ENCODE measurements at regions not wholly inside any gene's neighbourhood (a gene's known extent, or its start where the extent isn't known, plus 50 kb on each side); places are given as distances from the start of the nearest gene placed in this dataset.

DNA sequence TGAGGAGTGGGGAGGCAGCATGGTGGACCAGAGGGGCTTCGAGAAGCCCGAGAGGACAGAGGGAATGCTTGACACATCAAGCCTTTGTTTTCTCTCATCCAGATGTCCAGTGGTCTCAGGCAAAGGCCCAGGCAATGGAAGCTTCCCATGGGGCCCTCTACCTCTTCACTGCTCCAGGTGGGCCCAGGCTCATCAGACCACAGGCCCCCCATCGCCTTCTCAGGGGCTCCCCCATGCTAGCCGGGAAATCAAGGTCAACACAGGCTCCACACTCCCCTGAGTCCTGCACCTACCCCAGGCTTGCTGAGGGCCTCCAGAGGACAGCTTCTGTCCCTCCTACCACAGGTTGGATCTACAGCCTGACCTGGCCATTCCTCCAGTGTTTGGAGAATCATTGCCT lies 157.5 kb downstream of the CHST1 start:
- H3K4me1 ChIP-seq: no peaks in the 10 kb centered on the region
- H3K27me3 ChIP-seq: peaks cover 31% of the 10 kb centered on the region
- no peak overlapping the region for H3K27ac ChIP-seq
- H3K4me2 ChIP-seq: no peak overlapping the region
- no peak overlapping the region for H2AFZ ChIP-seq (replicated peaks)
- H3K9ac ChIP-seq: no peak overlapping the region
- no peaks in the 10 kb centered on the region for H3F3A ChIP-seq (ENCODE audit: low read depth)
- peaks cover 3% of the 10 kb centered on the region for H3K9me3 Mint-ChIP-seq
- H4K20me1 ChIP-seq (ENCODE audit: low read depth): no peaks in the 10 kb centered on the region
- no peak overlapping the region for H3K4me3 ChIP-seq
- DNase-seq (ENCODE audit: low spot score): no peak
- TF ChIP-seq EZH2 (IDR thresholded peaks at IDR 0.05) (no peak), EZH2phosphoT487 (IDR thresholded peaks at IDR 0.05) (no peak)
- TF ChIP-seq, protein P1, sequence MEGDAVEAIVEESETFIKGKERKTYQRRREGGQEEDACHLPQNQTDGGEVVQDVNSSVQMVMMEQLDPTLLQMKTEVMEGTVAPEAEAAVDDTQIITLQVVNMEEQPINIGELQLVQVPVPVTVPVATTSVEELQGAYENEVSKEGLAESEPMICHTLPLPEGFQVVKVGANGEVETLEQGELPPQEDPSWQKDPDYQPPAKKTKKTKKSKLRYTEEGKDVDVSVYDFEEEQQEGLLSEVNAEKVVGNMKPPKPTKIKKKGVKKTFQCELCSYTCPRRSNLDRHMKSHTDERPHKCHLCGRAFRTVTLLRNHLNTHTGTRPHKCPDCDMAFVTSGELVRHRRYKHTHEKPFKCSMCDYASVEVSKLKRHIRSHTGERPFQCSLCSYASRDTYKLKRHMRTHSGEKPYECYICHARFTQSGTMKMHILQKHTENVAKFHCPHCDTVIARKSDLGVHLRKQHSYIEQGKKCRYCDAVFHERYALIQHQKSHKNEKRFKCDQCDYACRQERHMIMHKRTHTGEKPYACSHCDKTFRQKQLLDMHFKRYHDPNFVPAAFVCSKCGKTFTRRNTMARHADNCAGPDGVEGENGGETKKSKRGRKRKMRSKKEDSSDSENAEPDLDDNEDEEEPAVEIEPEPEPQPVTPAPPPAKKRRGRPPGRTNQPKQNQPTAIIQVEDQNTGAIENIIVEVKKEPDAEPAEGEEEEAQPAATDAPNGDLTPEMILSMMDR (IDR thresholded peaks at IDR 0.05): no peak
- no peak overlapping the region for H3K4me3 Mint-ChIP-seq
- H3K79me2 ChIP-seq (ENCODE audit: low read depth): no peaks in the 10 kb centered on the region
- H3K36me3 ChIP-seq: no peaks in the 10 kb centered on the region
- no peak overlapping the region for H3K27ac Mint-ChIP-seq
- H3K27me3 Mint-ChIP-seq (ENCODE audit: insufficient read depth, low read depth): peaks cover 10% of the 10 kb centered on the region
- peaks cover 2% of the 10 kb centered on the region for H3K4me1 Mint-ChIP-seq
- peaks cover 6% of the 10 kb centered on the region for H3K9me3 ChIP-seq (ENCODE audit: low read depth)
- H3K36me3 Mint-ChIP-seq: no peaks in the 10 kb centered on the region

DNA sequence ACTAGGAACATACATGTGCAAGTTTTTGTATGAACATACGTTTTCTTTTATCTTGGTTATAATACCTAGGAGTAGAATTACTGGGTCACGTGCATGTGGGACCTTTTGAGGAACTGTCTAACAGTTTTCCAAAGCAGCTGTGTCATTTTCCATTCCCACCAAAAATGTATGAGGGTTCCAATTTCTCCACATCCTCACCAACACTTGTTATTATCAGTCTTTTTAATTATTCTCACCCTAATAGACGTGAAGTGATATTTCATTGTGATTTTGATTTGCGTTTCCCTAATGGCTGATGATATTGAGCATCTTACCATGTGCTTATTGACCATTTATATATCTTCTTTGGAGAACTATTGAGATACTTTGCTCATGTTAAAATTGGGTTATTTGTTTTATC lies 162.1 kb downstream of the CHST1 start:
- peaks cover 17% of the 10 kb centered on the region for H4K20me1 ChIP-seq (ENCODE audit: low read depth)
- H3K4me3 Mint-ChIP-seq: no peak overlapping the region
- H3K9me3 Mint-ChIP-seq: peaks cover 3% of the 10 kb centered on the region
- no peaks in the 10 kb centered on the region for H3K36me3 Mint-ChIP-seq
- no peak overlapping the region for H3K27ac Mint-ChIP-seq
- DNase-seq (ENCODE audit: low spot score): no peak
- H3K27me3 Mint-ChIP-seq (ENCODE audit: insufficient read depth, low read depth): peaks cover 11% of the 10 kb centered on the region
- H3F3A ChIP-seq (ENCODE audit: low read depth): peaks cover 24% of the 10 kb centered on the region
- no peak overlapping the region for H3K4me2 ChIP-seq
- H3K27me3 ChIP-seq: peaks cover 29% of the 10 kb centered on the region
- no peaks in the 10 kb centered on the region for H3K79me2 ChIP-seq (ENCODE audit: low read depth)
- no peak overlapping the region for H3K9ac ChIP-seq
- no peaks in the 10 kb centered on the region for H3K36me3 ChIP-seq
- H3K27ac ChIP-seq: no peak overlapping the region
- peaks cover 43% of the 10 kb centered on the region for H3K4me1 Mint-ChIP-seq
- no peak overlapping the region for H2AFZ ChIP-seq (replicated peaks)
- no peak overlapping the region for H3K4me3 ChIP-seq
- peaks cover 25% of the 10 kb centered on the region for H3K4me1 ChIP-seq
- no peak for TF ChIP-seq EZH2phosphoT487 (IDR thresholded peaks at IDR 0.05)
- TF ChIP-seq, protein P1 (IDR thresholded peaks at IDR 0.05): no peak
- TF ChIP-seq EZH2 (IDR thresholded peaks at IDR 0.05): no peak
- peaks cover 6% of the 10 kb centered on the region for H3K9me3 ChIP-seq (ENCODE audit: low read depth)

DNA sequence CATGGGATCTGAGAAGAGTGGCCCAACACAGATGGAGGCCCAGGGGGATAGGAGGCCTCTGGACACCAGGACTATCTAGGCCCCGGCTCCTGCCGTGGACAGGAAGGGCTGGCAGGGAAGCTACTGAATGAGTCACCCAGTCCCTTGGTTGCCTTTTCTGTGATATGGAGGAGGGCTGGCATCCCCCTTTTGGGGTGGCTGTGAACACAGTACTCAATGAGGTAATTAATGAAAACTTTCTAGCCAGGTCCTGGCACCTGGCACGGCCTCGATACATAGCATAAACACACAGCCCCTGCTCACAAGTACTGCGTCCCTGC lies 163.2 kb downstream of the CHST1 start:
- Histone ChIP-seq H3K4me2 (peak overlapping the region; percentile 58), H3K9me3 (ENCODE audit: low read depth) (peaks cover 6% of the 10 kb centered on the region), H2AFZ (replicated peaks) (no peak overlapping the region), H3K4me3 (no peak overlapping the region), H3K4me1 (peaks cover 25% of the 10 kb centered on the region), H3K27me3 (peaks cover 34% of the 10 kb centered on the region), H3K27ac (no peak overlapping the region), H4K20me1 (ENCODE audit: low read depth) (peaks cover 17% of the 10 kb centered on the region), H3K79me2 (ENCODE audit: low read depth) (no peaks in the 10 kb centered on the region), H3F3A (ENCODE audit: low read depth) (peaks cover 24% of the 10 kb centered on the region), H3K9ac (no peak overlapping the region), H3K36me3 (no peaks in the 10 kb centered on the region)
- peaks cover 12% of the 10 kb centered on the region for H3K9me3 Mint-ChIP-seq
- H3K4me3 Mint-ChIP-seq: peak overlapping the region; percentile 27
- TF ChIP-seq EZH2 (IDR thresholded peaks at IDR 0.05) (no peak), EZH2phosphoT487 (IDR thresholded peaks at IDR 0.05) (no peak)
- TF ChIP-seq, protein P1 (IDR thresholded peaks at IDR 0.05): no peak
- DNase-seq (ENCODE audit: low spot score): no peak
- peaks cover 9% of the 10 kb centered on the region for H3K27me3 Mint-ChIP-seq (ENCODE audit: insufficient read depth, low read depth)
- peak overlapping the region; percentile 99 for H3K27ac Mint-ChIP-seq
- H3K4me1 Mint-ChIP-seq: peaks cover 43% of the 10 kb centered on the region
- H3K36me3 Mint-ChIP-seq: no peaks in the 10 kb centered on the region

All from neural progenitor cell (in vitro differentiated cells).